Natural killer cell (primary cell): ENCODE measurements at regions not wholly inside any gene's neighbourhood (a gene's known extent, or its start where the extent isn't known, plus 50 kb on each side); places are given as distances from the start of the nearest gene placed in this dataset.

Experiments used
- ATAC-seq, 3 donors: fragments of 150-1000 bp in 2 of 3; fragments of 200-7000 bp in 1 of 3; cut with Tn5 transposase; 1 replicate in 1 of 3; 2 replicates in 2 of 3; pipeline ENCODE4 v1.10.0; 2021; ENCODE audit warnings: mild to moderate bottlenecking in 2 of 3, moderate library complexity in 2 of 3
- DNase-seq, 2 donors: peaks; one replicate each; pipeline versions ENCODE4 v3.0.0 to v3.0.0-alpha.2; 2013 to 2021; ENCODE audit warnings: mixed read lengths in 1 of 2
- H3K27ac ChIP-seq: one replicate; pipeline ENCODE4 v1.5.1; 2013; ENCODE audit warnings: mild to moderate bottlenecking, low read length
- H3K27me3 ChIP-seq: one replicate; pipeline ENCODE4 v1.6.1; 2013; ENCODE audit warnings: low read length; ENCODE audit not compliant: control insufficient read depth, insufficient read depth
- H3K36me3 ChIP-seq: one replicate; pipeline ENCODE4 v1.6.1; 2013; ENCODE audit warnings: low read length; ENCODE audit not compliant: control insufficient read depth, insufficient read depth
- H3K4me1 ChIP-seq: one replicate; pipeline ENCODE4 v1.6.1; 2013; ENCODE audit warnings: low read length; ENCODE audit not compliant: control insufficient read depth, insufficient read depth
- H3K4me3 ChIP-seq: one replicate; pipeline ENCODE4 v1.5.1; 2013; ENCODE audit warnings: low read length
- H3K9me3 ChIP-seq: one replicate; pipeline ENCODE4 v1.6.1; 2013; ENCODE audit warnings: low read length; ENCODE audit not compliant: control insufficient read depth, insufficient read depth
- H3K27ac Mint-ChIP-seq, 2 donors: one replicate each; pipeline ENCODE4 v1.8.0; 2022; ENCODE audit warnings: mild to moderate bottlenecking in 2 of 2, mixed read lengths in 2 of 2, moderate library complexity in 1 of 2
- H3K27me3 Mint-ChIP-seq, 2 donors: one replicate each; pipeline ENCODE4 v1.8.0; 2022; ENCODE audit warnings: low read depth in 2 of 2, mixed read lengths in 2 of 2
- H3K36me3 Mint-ChIP-seq: one replicate; pipeline ENCODE4 v1.8.0; 2022; ENCODE audit warnings: mixed read lengths
- H3K4me1 Mint-ChIP-seq, 2 donors: one replicate each; pipeline ENCODE4 v1.8.0; 2022; ENCODE audit warnings: mixed read lengths in 2 of 2
- H3K4me3 Mint-ChIP-seq: one replicate; pipeline ENCODE4 v1.8.0; 2022; ENCODE audit warnings: mild to moderate bottlenecking, moderate library complexity, mixed read lengths
- H3K9me3 Mint-ChIP-seq, 2 donors: one replicate each; pipeline ENCODE4 v1.8.0; 2022; ENCODE audit warnings: mixed read lengths in 2 of 2
- WGBS: methylation state at CpG from one replicate; pipeline ENCODE4 v1.1.7; 2013; ENCODE audit warnings: missing lambda C conversion rate; ENCODE audit not compliant: insufficient coverage; 5-methylcytosine and 5-hydroxymethylcytosine counted together
- intact Hi-C: fragments of 100-400 bp; cut with micrococcal nuclease; formaldehyde crosslinking; loops from one replicate; pipeline ENCODE4 v1.14.2; 2022
- TF ChIP-seq, protein P1 (sequence below): fragments of 200-600 bp; IDR thresholded peaks from one replicate; pipeline ENCODE4 v1.8.0; 2022; ENCODE audit warnings: antibody characterized with exemption

DNA sequence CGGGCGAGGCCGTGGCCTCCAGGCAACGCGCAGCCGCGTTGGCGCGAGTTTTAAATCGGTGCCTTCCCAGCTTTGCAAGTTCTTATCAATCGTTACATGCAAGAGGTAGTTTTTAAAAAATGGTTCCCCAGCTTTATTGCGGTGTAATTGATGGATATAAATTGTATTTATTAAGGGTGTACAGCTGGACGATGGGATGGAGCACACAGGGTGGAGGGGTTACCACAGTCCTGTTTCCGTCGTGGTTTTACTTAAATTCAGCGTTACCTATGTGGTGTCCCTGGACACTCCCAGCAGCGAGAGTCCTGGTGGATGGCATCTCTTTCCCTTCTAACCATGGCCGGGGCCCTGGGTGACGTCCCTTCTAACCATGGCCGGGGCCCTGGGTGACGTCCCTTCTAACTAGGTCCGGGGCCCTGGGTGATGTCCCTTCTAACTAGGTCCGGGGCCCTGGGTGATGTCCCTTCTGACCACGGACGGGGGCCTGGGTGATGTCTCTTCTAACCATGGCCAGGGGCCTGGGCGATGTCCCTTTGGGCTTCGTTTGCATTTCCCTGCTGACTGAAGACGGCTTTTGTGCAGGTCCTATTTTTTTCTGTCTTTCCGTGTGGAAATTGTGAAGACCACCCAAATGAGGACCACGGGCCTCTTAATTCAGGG is 97.9 kb downstream of the TNFAIP2 start:
- H3K36me3 ChIP-seq = no peaks in the 10 kb centered on the region
- intact Hi-C loops = no loop called here
- H3K4me3 ChIP-seq = no peak overlapping the region
- H3K27me3 ChIP-seq = peaks cover 3% of the 10 kb centered on the region
- DNase-seq (no peak), ATAC-seq (no peak)
- no peaks in the 10 kb centered on the region for H3K9me3 ChIP-seq
- 34% methylated on average over 30 of the region's 30 CpGs for WGBS
- TF ChIP-seq, protein P1, sequence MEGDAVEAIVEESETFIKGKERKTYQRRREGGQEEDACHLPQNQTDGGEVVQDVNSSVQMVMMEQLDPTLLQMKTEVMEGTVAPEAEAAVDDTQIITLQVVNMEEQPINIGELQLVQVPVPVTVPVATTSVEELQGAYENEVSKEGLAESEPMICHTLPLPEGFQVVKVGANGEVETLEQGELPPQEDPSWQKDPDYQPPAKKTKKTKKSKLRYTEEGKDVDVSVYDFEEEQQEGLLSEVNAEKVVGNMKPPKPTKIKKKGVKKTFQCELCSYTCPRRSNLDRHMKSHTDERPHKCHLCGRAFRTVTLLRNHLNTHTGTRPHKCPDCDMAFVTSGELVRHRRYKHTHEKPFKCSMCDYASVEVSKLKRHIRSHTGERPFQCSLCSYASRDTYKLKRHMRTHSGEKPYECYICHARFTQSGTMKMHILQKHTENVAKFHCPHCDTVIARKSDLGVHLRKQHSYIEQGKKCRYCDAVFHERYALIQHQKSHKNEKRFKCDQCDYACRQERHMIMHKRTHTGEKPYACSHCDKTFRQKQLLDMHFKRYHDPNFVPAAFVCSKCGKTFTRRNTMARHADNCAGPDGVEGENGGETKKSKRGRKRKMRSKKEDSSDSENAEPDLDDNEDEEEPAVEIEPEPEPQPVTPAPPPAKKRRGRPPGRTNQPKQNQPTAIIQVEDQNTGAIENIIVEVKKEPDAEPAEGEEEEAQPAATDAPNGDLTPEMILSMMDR = no peak
- Mint-ChIP-seq H3K4me3 (no peak overlapping the region), H3K27ac (no peak overlapping the region), H3K4me1 (no peaks in the 10 kb centered on the region), H3K9me3 (no peaks in the 10 kb centered on the region), H3K27me3 (peaks cover 28 to 34% of the 10 kb centered on the region in 2 donors), H3K36me3 (no peaks in the 10 kb centered on the region)
- H3K27ac ChIP-seq = no peak overlapping the region
- H3K4me1 ChIP-seq = no peaks in the 10 kb centered on the region

DNA sequence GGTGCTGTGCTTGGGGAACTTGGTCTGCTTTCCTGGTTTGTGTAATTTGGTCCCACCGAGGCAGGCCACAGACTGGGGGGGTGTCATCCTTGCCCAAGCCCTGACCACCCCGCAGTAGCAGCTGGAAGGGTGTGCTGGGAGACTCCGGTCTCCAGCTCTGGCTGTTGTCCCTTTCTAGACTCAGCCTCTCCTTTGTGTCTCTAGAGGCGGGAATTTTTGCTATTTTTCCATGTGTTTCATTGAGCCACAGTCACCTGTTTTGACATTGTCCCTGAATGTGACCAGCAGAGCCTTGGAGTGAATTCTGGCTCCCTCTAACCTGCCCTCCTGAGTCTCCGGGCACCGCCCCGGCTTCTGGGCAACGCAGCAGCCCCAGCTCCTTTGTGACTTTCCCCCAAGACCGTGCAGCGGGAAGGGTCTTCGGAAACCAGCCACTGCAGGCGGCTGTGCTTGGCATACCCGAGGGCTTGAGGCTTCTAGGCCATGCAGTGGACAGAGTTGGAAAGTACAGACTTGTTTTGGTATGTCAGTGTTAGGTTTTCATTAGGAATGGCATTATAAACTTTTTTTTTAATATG is 98.6 kb downstream of the TNFAIP2 start:
- no peaks in the 10 kb centered on the region for H3K4me1 Mint-ChIP-seq
- intact Hi-C loops = no loop called here
- H3K4me3 ChIP-seq = no peak overlapping the region
- H3K9me3 ChIP-seq = no peaks in the 10 kb centered on the region
- ATAC-seq (no peak), DNase-seq (no peak)
- H3K4me3 Mint-ChIP-seq = no peak overlapping the region
- peaks cover 3% of the 10 kb centered on the region for H3K27me3 ChIP-seq
- H3K4me1 ChIP-seq = no peaks in the 10 kb centered on the region
- H3K36me3 ChIP-seq = no peaks in the 10 kb centered on the region
- H3K27ac ChIP-seq = no peak overlapping the region
- WGBS = 85% methylated on average over 13 of the region's 13 CpGs
- TF ChIP-seq, protein P1 = no peak
- H3K27me3 Mint-ChIP-seq = peaks cover 25 to 38% of the 10 kb centered on the region in 2 donors
- no peaks in the 10 kb centered on the region for H3K36me3 Mint-ChIP-seq
- H3K27ac Mint-ChIP-seq = no peak overlapping the region
- no peaks in the 10 kb centered on the region for H3K9me3 Mint-ChIP-seq

DNA sequence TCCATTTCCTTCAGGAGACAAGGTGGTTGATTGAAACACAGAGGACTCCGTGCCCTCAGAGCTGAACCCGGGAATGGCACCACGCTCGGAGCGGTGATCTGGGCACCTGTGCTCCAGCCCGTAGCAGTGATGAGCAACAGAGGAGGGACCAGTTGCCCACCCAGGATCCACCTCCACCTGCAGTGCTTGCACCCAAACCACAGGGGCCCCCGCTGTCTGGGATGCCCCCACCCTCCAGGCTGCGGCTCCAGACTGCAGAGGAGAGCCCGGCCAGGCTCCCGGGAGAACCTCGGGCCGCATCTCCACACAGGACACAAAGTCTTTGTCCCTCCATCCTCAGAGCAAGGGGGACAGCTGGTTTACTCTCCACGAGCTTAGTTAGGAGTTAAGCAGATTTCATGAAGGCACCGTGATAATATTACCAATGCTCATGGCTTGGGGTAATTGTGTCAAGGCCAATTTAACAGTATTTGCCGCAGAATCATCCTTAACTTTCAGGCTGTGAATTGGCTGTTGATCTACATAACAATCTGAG is 100.6 kb downstream of the TNFAIP2 start:
- Histone ChIP-seq H3K4me1 (no peaks in the 10 kb centered on the region), H3K27ac (no peak overlapping the region), H3K27me3 (peaks cover 3% of the 10 kb centered on the region), H3K9me3 (no peaks in the 10 kb centered on the region), H3K36me3 (no peaks in the 10 kb centered on the region), H3K4me3 (no peak overlapping the region)
- Mint-ChIP-seq H3K9me3 (no peaks in the 10 kb centered on the region), H3K27me3 (peaks cover 22 to 30% of the 10 kb centered on the region in 2 donors), H3K4me3 (no peak overlapping the region), H3K4me1 (no peaks in the 10 kb centered on the region), H3K36me3 (no peaks in the 10 kb centered on the region), H3K27ac (no peak overlapping the region)
- ATAC-seq (no peak), DNase-seq (no peak)
- intact Hi-C loops = no loop called here
- WGBS = 92% methylated on average over 15 of the region's 15 CpGs
- TF ChIP-seq, protein P1 = no peak
